ENCODE measurements at regions not wholly inside any gene's neighbourhood (a gene's known extent, or its start where the extent isn't known, plus 50 kb on each side); places are given as distances from the start of the nearest gene placed in this dataset.

- no peak for TF ChIP-seq CTCF (IDR thresholded peaks at IDR 0.05; ENCODE audit: insufficient read depth, low read depth, low read length)
- H3K4me3 ChIP-seq (ENCODE audit: low read depth, low read length) = no peak overlapping the region
- no peak for DNase-seq (ENCODE audit: low read depth)
These were observed 492.5 kb upstream of the ZMIZ1 start for GRCh38 chr10:78576276-78576675.

GRCh38 chr10:78577712-78578111 is 491.1 kb upstream of the ZMIZ1 start:
- DNase-seq (ENCODE audit: low read depth) = no peak
- TF ChIP-seq CTCF (IDR thresholded peaks at IDR 0.05; ENCODE audit: insufficient read depth, low read depth, low read length) = no peak
- H3K4me3 ChIP-seq (ENCODE audit: low read depth, low read length) = no peak overlapping the region

GRCh38 chr10:78578929-78579328 is 489.8 kb upstream of the ZMIZ1 start:
- no peak overlapping the region for H3K4me3 ChIP-seq (ENCODE audit: low read depth, low read length)
- DNase-seq (ENCODE audit: low read depth) = no peak
- no peak for TF ChIP-seq CTCF (IDR thresholded peaks at IDR 0.05; ENCODE audit: insufficient read depth, low read depth, low read length)

- H3K4me3 ChIP-seq (ENCODE audit: low read depth, low read length) = no peak overlapping the region
- DNase-seq (ENCODE audit: low read depth) = no peak
- no peak for TF ChIP-seq CTCF (IDR thresholded peaks at IDR 0.05; ENCODE audit: insufficient read depth, low read depth, low read length)
These were observed 489.2 kb upstream of the ZMIZ1 start for GRCh38 chr10:78579576-78579975.

GRCh38 chr10:78579995-78580394 is 488.8 kb upstream of the ZMIZ1 start:
- no peak overlapping the region for H3K4me3 ChIP-seq (ENCODE audit: low read depth, low read length)
- DNase-seq (ENCODE audit: low read depth) = no peak
- no peak for TF ChIP-seq CTCF (IDR thresholded peaks at IDR 0.05; ENCODE audit: insufficient read depth, low read depth, low read length)

GRCh38 chr10:78581133-78581694 is 487.6 kb upstream of the ZMIZ1 start:
- no peak for TF ChIP-seq CTCF (IDR thresholded peaks at IDR 0.05; ENCODE audit: insufficient read depth, low read depth, low read length)
- no peak for DNase-seq (ENCODE audit: low read depth)
- H3K4me3 ChIP-seq (ENCODE audit: low read depth, low read length) = no peak overlapping the region

- DNase-seq (ENCODE audit: low read depth) = no peak
- no peak for TF ChIP-seq CTCF (IDR thresholded peaks at IDR 0.05; ENCODE audit: insufficient read depth, low read depth, low read length)
These were observed 486.2 kb upstream of the ZMIZ1 start for GRCh38 chr10:78582540-78582939.

More at GRCh38 chr10:78582540-78582939, 486.2 kb upstream of the ZMIZ1 start:
- no peak overlapping the region for H3K4me3 ChIP-seq (ENCODE audit: low read depth, low read length)

All from fibroblast of villous mesenchyme (primary cell).